T1000 (cell line): ENCODE measurements at regions not wholly inside any gene's neighbourhood (a gene's known extent, or its start where the extent isn't known, plus 50 kb on each side); places are given as distances from the start of the nearest gene placed in this dataset.
"Not testable (repeated sequence)": the region's sequence is repeated elsewhere in the genome, so short reads cannot be mapped to it uniquely, and the experiment has no call there.

Experiments
- DNase-seq: peaks from one replicate; lab custom pipeline; 2025; ENCODE audit warnings: mixed read lengths; lab: John Stamatoyannopoulos, UW

DNA sequence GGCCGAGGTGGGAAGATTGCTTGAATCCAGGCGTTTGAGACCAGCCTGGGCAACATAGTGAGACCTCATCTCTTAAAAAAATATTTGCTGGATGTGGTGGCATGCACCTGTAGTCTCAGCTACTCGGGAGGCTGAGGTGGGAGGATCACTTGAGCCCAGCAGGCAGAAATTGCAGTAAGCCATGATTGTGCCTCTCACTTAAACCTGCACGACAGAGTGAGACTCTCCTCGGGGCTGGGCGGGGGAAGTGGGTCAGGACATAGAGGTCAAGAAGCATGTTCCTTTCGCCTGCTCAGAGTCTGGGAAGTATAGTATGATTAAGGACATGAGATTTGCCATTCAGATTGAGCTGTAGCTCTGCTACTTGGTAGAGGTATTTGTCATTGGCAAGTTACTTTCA, 52.3 kb downstream of the SEPTIN7 start:
- not testable (repeated sequence) for DNase-seq

DNA sequence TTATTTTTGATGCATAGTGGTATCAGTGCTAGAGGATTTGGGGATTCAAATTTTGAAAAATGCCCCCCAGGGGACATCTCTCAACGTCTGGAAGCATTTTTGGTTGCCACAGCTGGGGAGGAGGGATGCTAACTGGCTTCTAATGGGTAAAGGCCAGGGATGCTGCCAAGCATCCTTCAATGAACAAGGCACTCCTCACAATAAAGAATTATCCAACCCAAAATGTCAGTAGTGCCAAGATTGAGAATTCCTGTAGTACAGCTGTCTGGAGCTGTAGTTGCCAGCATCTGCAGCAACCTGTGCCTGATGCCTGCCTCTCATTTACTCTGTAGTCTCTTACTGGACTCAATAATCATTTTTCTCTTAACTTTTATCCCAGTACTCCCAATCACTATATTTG, 53.5 kb downstream of the SEPTIN7 start:
- DNase-seq = no peak

DNA sequence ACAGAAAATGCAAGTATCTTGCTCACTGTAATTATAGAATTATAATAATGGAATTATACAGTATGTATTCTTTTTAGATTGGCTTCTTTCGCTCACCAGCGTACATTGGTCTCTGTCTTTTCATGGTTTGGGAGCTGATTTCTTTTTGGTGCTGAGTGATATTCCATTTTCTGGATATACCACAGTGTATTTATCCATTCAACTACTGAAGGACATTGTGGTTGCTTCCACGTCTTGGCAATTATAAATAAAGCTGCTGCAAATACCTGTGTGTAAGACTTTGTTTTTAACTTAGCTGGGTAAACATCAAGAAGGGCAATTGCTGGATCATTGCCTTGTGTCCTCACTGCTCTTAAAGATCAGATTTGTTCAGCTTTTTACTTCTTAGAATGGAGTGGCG, 55.3 kb downstream of the SEPTIN7 start:
- no peak for DNase-seq

DNA sequence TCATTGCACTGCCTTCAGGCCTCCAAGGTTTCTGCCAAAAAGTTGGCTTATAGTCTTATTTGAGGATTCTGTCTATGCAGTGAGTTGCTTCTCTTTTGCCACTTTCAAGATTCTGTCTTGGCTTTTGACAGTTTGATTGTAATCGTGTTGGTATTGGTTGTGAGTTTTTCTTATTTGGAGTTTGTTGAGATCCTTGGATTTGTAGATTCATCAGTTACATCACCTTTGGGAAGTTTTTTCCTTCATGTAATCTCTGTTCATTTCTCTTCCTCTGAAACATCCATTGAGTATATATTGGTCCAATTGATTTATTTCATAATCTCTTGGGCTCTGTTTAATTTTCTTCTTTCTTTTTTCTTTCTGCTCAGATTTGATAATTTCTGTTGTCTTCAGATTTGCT, 59.8 kb downstream of the SEPTIN7 start:
- DNase-seq = no peak

- no peak for DNase-seq
These were observed 64.4 kb downstream of the SEPTIN7 start for GRCh38 chr7:35865287-35865686.

DNA sequence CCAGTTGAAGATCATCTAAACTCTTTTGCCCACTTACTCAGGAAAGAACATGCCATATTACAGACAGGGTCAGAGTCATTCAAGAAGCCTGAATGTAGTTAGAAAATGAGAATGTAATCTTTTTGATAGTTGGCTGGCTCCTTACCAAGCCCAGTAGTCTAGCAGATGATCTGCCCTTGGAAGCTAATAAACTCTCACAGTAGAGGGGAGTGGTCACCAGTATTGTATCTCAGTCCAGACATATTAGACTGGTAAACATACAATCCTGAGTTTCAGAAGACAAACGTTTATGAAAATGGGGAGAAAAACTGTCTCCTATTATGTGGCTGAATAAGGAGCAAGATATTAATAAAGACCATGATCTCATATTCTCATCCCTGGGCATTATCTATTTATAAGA, 65.3 kb downstream of the SEPTIN7 start:
- DNase-seq = no peak

DNA sequence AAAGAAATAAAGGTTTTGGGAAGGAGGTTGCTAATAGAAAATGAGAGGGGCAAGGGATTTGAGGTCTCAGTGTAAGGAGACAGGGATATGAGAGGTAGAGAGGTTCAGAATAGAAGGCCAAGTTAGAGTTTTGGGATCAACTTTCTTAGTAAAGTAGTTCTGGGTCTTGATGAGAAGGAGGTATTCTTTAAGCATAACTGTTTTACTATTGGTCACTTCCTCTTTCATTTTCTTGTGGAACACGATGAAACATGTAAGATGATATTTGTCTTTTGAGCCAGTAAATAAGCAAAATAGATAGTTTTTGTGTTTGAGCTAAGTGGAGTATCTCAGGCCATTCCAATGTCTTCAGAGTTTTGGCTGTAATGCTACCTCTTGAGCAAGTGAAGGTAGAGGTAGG, 68.3 kb downstream of the SEPTIN7 start:
- not testable (repeated sequence) for DNase-seq

GRCh38 chr7:35869810-35870209, 69.0 kb downstream of the SEPTIN7 start:
- no peak for DNase-seq

DNA sequence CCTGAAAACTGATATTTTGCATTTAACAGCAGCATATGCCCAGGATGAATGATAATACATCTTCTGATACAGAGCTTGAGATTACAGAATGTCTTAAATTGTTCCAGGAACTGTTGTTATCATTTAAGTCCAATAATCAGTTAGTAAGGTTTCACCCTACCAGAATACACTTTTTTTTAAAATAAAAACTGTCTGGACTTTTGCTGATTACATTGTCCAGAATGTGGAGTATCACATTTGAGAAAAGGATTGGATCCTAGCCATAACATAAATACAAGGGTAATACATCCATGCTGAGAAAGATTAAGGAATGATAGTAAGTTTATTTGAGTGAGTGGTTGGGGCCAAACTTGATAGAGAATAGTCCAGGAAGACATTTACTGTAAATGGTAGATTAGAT, 71.0 kb downstream of the SEPTIN7 start:
- DNase-seq = no peak

DNA sequence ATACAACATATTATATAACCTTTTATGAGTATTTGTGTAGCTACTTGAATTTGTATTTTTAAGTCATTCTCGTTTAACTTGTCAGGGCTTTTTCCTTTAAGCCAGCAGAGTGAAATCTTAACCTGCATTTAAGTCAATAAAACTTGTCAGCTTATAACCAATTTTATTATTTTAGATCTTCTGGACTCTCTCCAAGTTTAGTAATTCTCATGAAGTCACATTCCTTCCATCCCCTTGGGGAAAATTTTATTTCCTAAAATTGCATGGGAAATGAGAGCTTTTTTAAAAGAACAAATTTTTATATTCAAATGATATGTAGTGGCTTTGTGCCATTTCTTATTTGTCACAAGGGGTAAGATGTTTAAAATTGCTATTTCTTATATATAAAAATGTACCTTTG, 74.0 kb downstream of the SEPTIN7 start:
- DNase-seq = no peak

DNA sequence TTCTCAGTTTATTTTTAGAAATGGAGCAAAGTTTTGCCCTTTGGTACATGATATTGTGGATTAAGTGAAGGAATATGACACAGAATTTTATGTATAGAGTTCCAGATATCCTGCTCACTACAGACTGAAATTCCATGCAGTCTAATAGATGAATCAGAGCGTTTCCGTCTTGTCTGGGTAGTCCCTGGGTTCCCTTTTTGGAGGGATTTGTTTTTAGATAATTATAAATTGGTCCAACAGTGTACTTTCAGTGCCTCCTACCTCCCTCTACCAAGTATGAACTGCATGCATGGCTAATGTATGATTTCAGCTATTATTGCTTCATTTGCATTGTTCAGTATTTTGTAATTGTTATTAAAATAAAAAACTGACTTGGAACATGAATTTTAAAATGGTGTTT, 74.4 kb downstream of the SEPTIN7 start:
- no peak for DNase-seq

GRCh38 chr7:35878351-35878750, 77.5 kb downstream of the SEPTIN7 start:
- no peak for DNase-seq

DNA sequence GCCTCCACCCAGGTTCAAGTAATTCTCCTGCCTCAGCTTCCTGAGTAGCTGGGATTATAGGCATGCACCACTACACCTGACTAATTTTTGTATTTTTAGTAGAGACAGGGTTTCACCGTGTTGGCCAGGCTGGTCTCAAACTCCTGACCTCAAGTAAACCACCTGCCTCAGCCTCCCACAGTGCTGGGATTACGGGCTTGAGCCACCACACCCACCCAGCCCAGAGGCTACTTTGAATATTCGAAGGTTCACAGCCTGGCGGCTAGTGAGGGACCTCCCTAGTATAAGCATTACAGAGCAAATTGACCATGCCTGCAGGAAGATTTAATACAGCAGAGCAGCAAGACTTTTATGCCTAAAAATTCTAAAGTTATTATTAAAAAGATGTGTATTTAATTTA, 86.6 kb downstream of the SEPTIN7 start:
- DNase-seq = not testable (repeated sequence)

- no peak for DNase-seq
These were observed 88.1 kb downstream of the SEPTIN7 start for GRCh38 chr7:35889001-35889400.

GRCh38 chr7:35889870-35890269, 89.0 kb downstream of the SEPTIN7 start:
- no peak for DNase-seq

GRCh38 chr7:35891004-35891830, 90.4 kb downstream of the SEPTIN7 start:
- no peak for DNase-seq

- DNase-seq = no peak
These were observed 92.8 kb downstream of the SEPTIN7 start for GRCh38 chr7:35893649-35894048.

- no peak for DNase-seq
These were observed 93.9 kb downstream of the SEPTIN7 start for GRCh38 chr7:35894721-35895120.

DNA sequence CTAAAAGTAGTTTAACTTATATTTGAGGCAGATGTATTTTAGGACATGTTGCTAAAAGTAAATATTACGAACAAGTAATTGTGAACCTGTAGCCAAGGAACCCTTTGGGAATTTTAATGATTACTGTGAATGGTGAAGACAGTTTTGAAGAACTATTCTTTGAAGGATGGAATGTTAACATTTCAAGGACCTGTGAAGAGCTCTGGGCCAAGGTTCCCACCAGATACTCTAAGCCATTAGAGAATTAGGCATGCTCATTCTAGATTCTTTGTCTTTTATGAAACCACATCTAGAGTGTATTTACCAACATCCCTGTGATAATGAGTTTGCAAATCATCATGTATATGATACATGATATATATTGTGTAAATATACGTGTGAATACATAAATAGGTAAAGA, 99.8 kb downstream of the SEPTIN7 start:
- DNase-seq = no peak

- no peak for DNase-seq
These were observed 104.7 kb downstream of the SEPTIN7 start for GRCh38 chr7:35905555-35905954.

DNA sequence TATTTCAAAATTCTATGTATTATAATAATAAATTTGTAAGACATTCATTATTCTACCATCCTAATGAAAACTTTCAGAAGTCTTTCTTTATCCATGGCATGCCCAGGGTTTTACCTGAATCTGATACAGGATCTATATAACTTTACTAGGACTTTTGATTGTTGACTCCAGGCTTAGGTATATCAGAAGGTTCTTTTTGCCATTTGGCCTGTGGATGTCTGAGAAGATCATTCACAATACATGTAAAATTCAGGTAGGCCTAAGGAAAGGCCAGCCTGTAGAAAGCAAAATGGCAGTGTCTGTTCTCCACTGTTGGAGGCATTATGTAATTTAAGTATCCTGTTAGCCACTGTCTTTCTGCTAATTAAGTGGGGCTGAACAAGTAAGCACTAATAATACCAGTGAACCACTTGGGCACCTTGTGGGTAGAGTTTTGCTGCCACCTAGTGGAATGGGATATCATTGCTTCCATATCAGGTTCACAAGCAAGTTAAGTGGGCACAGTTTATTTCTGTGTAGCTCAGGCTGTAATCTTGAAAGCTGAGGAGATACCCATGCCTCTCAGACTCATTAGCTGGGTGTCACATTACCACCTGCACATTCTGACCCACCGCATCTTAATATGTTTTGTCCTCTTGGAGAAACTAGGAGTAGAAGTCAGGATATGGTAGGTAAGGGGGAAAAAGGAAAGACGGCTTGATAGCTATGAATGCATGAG, 105.5 kb downstream of the SEPTIN7 start:
- DNase-seq = no peak

DNA sequence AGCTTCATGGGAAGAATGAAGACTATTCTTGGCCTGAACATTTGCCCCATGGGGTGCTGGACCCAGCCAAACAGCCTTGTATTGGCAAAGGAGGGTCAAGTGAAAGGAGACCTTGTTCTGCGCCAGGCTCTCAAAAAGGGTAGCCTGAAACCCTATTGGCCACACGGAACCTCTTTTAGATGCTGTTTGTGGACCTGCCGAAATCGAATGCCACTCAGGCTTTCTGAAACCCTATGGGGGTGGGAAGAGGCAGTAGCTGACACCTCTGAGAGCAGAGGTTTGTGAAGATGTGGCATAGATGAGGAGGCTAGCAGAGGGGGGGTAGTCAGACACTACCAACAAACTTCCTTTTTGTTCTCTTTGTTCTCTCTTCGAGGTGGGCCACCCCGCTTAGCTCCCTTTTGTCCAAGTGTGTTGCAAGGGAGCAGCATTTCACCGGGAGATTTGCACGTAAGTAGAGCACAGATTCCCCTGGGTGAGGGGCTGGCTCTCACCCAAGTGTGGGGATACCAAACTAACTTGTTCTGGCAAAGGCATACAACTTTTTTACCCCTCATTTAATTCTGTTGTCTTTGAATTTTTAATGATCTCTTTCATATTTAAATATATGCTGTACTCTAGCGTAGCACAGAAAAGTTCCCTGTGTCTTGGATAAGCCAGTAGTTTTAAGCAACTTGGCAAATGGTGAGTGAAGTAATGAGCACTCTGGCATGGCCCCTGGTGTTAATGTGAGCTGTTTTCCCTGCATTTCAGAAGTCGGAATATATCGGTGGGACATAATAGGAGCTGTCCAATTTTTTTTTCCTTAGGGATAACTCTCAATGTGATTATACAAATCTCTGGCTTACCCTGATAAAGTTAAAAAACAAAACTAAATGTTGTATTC, 107.7 kb downstream of the SEPTIN7 start:
- no peak for DNase-seq
